ENCODE measurements at regions not wholly inside any gene's neighbourhood (a gene's known extent, or its start where the extent isn't known, plus 50 kb on each side); places are given as distances from the start of the nearest gene placed in this dataset.

DNA sequence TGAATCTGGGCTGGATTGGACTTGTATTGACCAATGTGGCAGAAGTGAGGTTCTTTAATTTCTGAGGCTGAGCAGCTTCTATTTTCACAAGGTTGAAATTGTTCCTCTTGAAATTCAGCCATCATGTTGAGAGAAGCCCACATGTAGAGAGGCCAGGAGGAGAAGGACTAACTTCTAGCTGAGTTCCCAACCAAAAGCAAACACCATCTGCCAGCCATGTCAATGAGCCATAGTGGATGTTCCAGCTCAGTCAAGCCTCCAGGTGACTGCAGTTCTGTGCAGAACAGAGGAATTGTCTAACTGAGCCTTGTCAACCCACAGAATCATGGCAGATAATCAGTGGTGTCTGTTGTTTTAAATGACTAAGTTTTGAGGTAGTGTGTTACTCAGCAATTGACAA lies 110.6 kb upstream of the ACVR1 start:
- no peak overlapping the region for H4K8ac ChIP-seq (ENCODE audit: low read length)
- no peaks in the 10 kb centered on the region for H3K9me3 ChIP-seq (ENCODE audit: control insufficient read depth, low read length)
- DNase-seq, result no peak
- H3K14ac ChIP-seq (ENCODE audit: low read length in 2 of 2), result no peak overlapping the region
- H2BK5ac ChIP-seq (ENCODE audit: low read depth, low read length, poor library complexity, severe bottlenecking), result no peak overlapping the region
- H3K27ac ChIP-seq (ENCODE audit: low read length, poor library complexity, severe bottlenecking), result no peak overlapping the region
- H3K27me3 ChIP-seq (ENCODE audit: control insufficient read depth in 1 of 2, insufficient read depth in 1 of 2, low read length in 2 of 2), result no peaks in the 10 kb centered on the region
- H3K4me3 ChIP-seq (ENCODE audit: insufficient read depth in 1 of 2, low read depth in 1 of 2, low read length in 2 of 2), result no peak overlapping the region
- H3K4me2 ChIP-seq (ENCODE audit: low read length, poor library complexity, severe bottlenecking), result no peak overlapping the region
- H2AFZ ChIP-seq (ENCODE audit: low read depth, low read length), result no peak overlapping the region
- no peak overlapping the region for H2AK5ac ChIP-seq (ENCODE audit: low read length, severe bottlenecking)
- no peak overlapping the region for H2BK12ac ChIP-seq (ENCODE audit: low read length in 2 of 2)
- H4K91ac ChIP-seq (ENCODE audit: low read length), result no peak overlapping the region
- no peaks in the 10 kb centered on the region for H3K79me1 ChIP-seq (replicated peaks; ENCODE audit: low read length, poor library complexity, severe bottlenecking)
- no peaks in the 10 kb centered on the region for H3K4me1 ChIP-seq (ENCODE audit: control insufficient read depth, insufficient read depth, low read depth, low read length)
- no peak overlapping the region for H3K4ac ChIP-seq (ENCODE audit: low read depth in 1 of 2, low read length in 2 of 2)
- H3K36me3 ChIP-seq (ENCODE audit: control insufficient read depth in 1 of 2, insufficient read depth in 2 of 2, low read depth in 1 of 2, low read length in 2 of 2), result no peaks in the 10 kb centered on the region
- no peak overlapping the region for H3K23ac ChIP-seq (ENCODE audit: low read length in 2 of 2)
- no peak overlapping the region for H2BK120ac ChIP-seq (ENCODE audit: low read depth, low read length)
- H2BK15ac ChIP-seq (ENCODE audit: low read depth, poor library complexity, severe bottlenecking), result no peak overlapping the region
- no peak overlapping the region for H3K9ac ChIP-seq (ENCODE audit: low read length)
- no peak overlapping the region for H3K18ac ChIP-seq (ENCODE audit: low read depth in 1 of 2, low read length in 2 of 2)

DNA sequence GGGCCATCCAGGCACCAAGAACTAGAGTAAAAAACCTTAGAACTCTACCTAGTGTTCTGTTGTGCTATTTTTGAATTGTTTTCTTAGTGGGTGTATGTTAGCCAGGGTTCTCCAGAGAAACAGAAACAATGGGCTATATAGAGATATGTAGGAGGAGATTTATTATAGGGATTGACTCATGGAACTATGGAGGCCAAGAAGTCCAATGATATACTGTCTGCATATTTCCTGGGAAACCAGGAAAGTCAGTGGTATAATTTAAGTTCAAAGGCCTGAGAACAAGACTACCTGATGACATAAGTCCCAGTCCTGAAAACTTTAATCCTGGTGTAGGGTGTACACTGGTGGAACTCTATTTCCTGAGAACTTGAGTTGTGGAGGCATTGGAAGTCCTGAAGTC lies 108.7 kb upstream of the ACVR1 start:
- no peak overlapping the region for H2AFZ ChIP-seq (ENCODE audit: low read depth, low read length)
- H3K79me1 ChIP-seq (replicated peaks; ENCODE audit: low read length, poor library complexity, severe bottlenecking), result no peaks in the 10 kb centered on the region
- H3K4me3 ChIP-seq (ENCODE audit: insufficient read depth in 1 of 2, low read depth in 1 of 2, low read length in 2 of 2), result no peak overlapping the region
- H3K4me2 ChIP-seq (ENCODE audit: low read length, poor library complexity, severe bottlenecking), result no peak overlapping the region
- no peaks in the 10 kb centered on the region for H3K27me3 ChIP-seq (ENCODE audit: control insufficient read depth in 1 of 2, insufficient read depth in 1 of 2, low read length in 2 of 2)
- H2BK5ac ChIP-seq (ENCODE audit: low read depth, low read length, poor library complexity, severe bottlenecking), result no peak overlapping the region
- DNase-seq, result no peak
- no peaks in the 10 kb centered on the region for H3K36me3 ChIP-seq (ENCODE audit: control insufficient read depth in 1 of 2, insufficient read depth in 2 of 2, low read depth in 1 of 2, low read length in 2 of 2)
- H2AK5ac ChIP-seq (ENCODE audit: low read length, severe bottlenecking), result no peak overlapping the region
- no peak overlapping the region for H3K4ac ChIP-seq (ENCODE audit: low read depth in 1 of 2, low read length in 2 of 2)
- no peak overlapping the region for H3K9ac ChIP-seq (ENCODE audit: low read length)
- no peak overlapping the region for H2BK120ac ChIP-seq (ENCODE audit: low read depth, low read length)
- H3K23ac ChIP-seq (ENCODE audit: low read length in 2 of 2), result no peak overlapping the region
- no peak overlapping the region for H4K8ac ChIP-seq (ENCODE audit: low read length)
- no peak overlapping the region for H3K14ac ChIP-seq (ENCODE audit: low read length in 2 of 2)
- no peak overlapping the region for H4K91ac ChIP-seq (ENCODE audit: low read length)
- no peak overlapping the region for H3K27ac ChIP-seq (ENCODE audit: low read length, poor library complexity, severe bottlenecking)
- no peaks in the 10 kb centered on the region for H3K4me1 ChIP-seq (ENCODE audit: control insufficient read depth, insufficient read depth, low read depth, low read length)
- no peak overlapping the region for H3K18ac ChIP-seq (ENCODE audit: low read depth in 1 of 2, low read length in 2 of 2)
- peaks cover 4% of the 10 kb centered on the region for H3K9me3 ChIP-seq (ENCODE audit: control insufficient read depth, low read length)
- H2BK12ac ChIP-seq (ENCODE audit: low read length in 2 of 2), result no peak overlapping the region
- no peak overlapping the region for H2BK15ac ChIP-seq (ENCODE audit: low read depth, poor library complexity, severe bottlenecking)

DNA sequence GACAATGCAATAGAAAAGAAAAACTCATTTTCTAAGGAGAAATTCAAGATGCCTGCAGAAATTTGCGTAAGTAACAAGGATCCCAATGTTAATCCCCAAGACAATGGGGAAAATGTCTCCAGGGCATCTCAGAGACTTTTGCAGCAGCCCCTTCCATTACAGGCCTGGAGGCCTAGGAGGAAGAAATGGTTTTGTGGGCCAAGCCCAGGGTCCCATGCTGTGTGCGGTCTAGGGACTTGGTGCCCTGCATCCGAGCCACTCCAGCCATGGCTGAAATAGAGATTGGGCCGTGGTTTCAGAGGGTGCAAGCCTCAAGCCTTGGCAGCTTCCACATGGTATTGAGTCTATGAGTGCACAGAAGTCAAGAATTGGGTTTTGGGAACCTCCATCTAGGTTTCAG lies 103.9 kb upstream of the ACVR1 start:
- Histone ChIP-seq H2BK120ac (ENCODE audit: low read depth, low read length) (no peak overlapping the region), H2BK15ac (ENCODE audit: low read depth, poor library complexity, severe bottlenecking) (no peak overlapping the region), H2AFZ (ENCODE audit: low read depth, low read length) (no peak overlapping the region), H2AK5ac (ENCODE audit: low read length, severe bottlenecking) (no peak overlapping the region), H2BK12ac (ENCODE audit: low read length in 2 of 2) (no peak overlapping the region), H3K4me3 (ENCODE audit: insufficient read depth in 1 of 2, low read depth in 1 of 2, low read length in 2 of 2) (no peak overlapping the region), H2BK5ac (ENCODE audit: low read depth, low read length, poor library complexity, severe bottlenecking) (no peak overlapping the region), H4K8ac (ENCODE audit: low read length) (no peak overlapping the region), H3K4ac (ENCODE audit: low read depth in 1 of 2, low read length in 2 of 2) (no peak overlapping the region), H3K23ac (ENCODE audit: low read length in 2 of 2) (no peak overlapping the region), H3K14ac (ENCODE audit: low read length in 2 of 2) (no peak overlapping the region), H4K91ac (ENCODE audit: low read length) (no peak overlapping the region), H3K9me3 (ENCODE audit: control insufficient read depth, low read length) (peaks cover 4% of the 10 kb centered on the region), H3K18ac (ENCODE audit: low read depth in 1 of 2, low read length in 2 of 2) (no peak overlapping the region), H3K27ac (ENCODE audit: low read length, poor library complexity, severe bottlenecking) (no peak overlapping the region), H3K9ac (ENCODE audit: low read length) (no peak overlapping the region), H3K4me2 (ENCODE audit: low read length, poor library complexity, severe bottlenecking) (no peak overlapping the region), H3K4me1 (ENCODE audit: control insufficient read depth, insufficient read depth, low read depth, low read length) (no peaks in the 10 kb centered on the region), H3K36me3 (ENCODE audit: control insufficient read depth in 1 of 2, insufficient read depth in 2 of 2, low read depth in 1 of 2, low read length in 2 of 2) (no peaks in the 10 kb centered on the region), H3K27me3 (ENCODE audit: control insufficient read depth in 1 of 2, insufficient read depth in 1 of 2, low read length in 2 of 2) (no peaks in the 10 kb centered on the region), H3K79me1 (replicated peaks; ENCODE audit: low read length, poor library complexity, severe bottlenecking) (no peaks in the 10 kb centered on the region)
- DNase-seq, result no peak
- WGBS, result 68% methylated on average over 4 of the region's 4 CpGs

DNA sequence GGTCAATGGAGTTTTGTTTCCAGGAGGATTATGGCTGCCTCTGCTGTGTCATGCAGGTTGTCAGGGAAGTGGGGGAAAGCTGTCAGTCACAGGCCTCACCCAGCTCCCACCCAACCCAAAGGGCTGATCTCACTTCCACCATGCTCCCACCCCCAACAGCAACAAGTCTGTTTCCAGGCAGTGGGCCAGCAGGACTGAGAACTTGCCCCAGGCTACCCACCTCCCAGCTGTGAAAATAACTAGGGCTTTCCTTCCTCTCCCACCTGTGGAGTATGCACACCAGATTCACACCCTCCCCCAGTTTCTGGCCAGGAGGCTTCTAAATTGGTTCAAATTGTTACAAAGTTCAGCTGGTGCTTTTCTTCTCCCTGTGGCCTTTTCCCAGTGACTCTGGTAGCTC lies 95.6 kb upstream of the ACVR1 start:
- H3K36me3 ChIP-seq (ENCODE audit: control insufficient read depth in 1 of 2, insufficient read depth in 2 of 2, low read depth in 1 of 2, low read length in 2 of 2), result no peaks in the 10 kb centered on the region
- H3K18ac ChIP-seq (ENCODE audit: low read depth in 1 of 2, low read length in 2 of 2), result no peak overlapping the region
- H3K9me3 ChIP-seq (ENCODE audit: control insufficient read depth, low read length), result no peaks in the 10 kb centered on the region
- no peaks in the 10 kb centered on the region for H3K79me1 ChIP-seq (replicated peaks; ENCODE audit: low read length, poor library complexity, severe bottlenecking)
- H2BK120ac ChIP-seq (ENCODE audit: low read depth, low read length), result no peak overlapping the region
- H3K23ac ChIP-seq (ENCODE audit: low read length in 2 of 2), result no peak overlapping the region
- no peak overlapping the region for H3K14ac ChIP-seq (ENCODE audit: low read length in 2 of 2)
- H4K91ac ChIP-seq (ENCODE audit: low read length), result no peak overlapping the region
- no peak overlapping the region for H2BK5ac ChIP-seq (ENCODE audit: low read depth, low read length, poor library complexity, severe bottlenecking)
- DNase-seq, result no peak
- no peak overlapping the region for H3K4me3 ChIP-seq (ENCODE audit: insufficient read depth in 1 of 2, low read depth in 1 of 2, low read length in 2 of 2)
- H4K8ac ChIP-seq (ENCODE audit: low read length), result no peak overlapping the region
- no peak overlapping the region for H2AFZ ChIP-seq (ENCODE audit: low read depth, low read length)
- H2BK15ac ChIP-seq (ENCODE audit: low read depth, poor library complexity, severe bottlenecking), result no peak overlapping the region
- H2AK5ac ChIP-seq (ENCODE audit: low read length, severe bottlenecking), result no peak overlapping the region
- H3K27ac ChIP-seq (ENCODE audit: low read length, poor library complexity, severe bottlenecking), result no peak overlapping the region
- H3K27me3 ChIP-seq (ENCODE audit: control insufficient read depth in 1 of 2, insufficient read depth in 1 of 2, low read length in 2 of 2), result no peaks in the 10 kb centered on the region
- no peak overlapping the region for H3K9ac ChIP-seq (ENCODE audit: low read length)
- peaks cover 4% of the 10 kb centered on the region for H3K4me1 ChIP-seq (ENCODE audit: control insufficient read depth, insufficient read depth, low read depth, low read length)
- H3K4me2 ChIP-seq (ENCODE audit: low read length, poor library complexity, severe bottlenecking), result no peak overlapping the region
- no peak overlapping the region for H3K4ac ChIP-seq (ENCODE audit: low read depth in 1 of 2, low read length in 2 of 2)
- H2BK12ac ChIP-seq (ENCODE audit: low read length in 2 of 2), result no peak overlapping the region
